HL-60 (cell line): ENCODE measurements at regions not wholly inside any gene's neighbourhood (a gene's known extent, or its start where the extent isn't known, plus 50 kb on each side); places are given as distances from the start of the nearest gene placed in this dataset.

ENCODE experiments used
- POLR2AphosphoS5 ChIP-seq: IDR thresholded peaks from 2 replicates; pipeline ENCODE4 v1.6.1; 2012; ENCODE audit warnings: low read depth
- TF ChIP-seq, protein P1 (sequence below): IDR thresholded peaks from one replicate; pipeline ENCODE4 v1.5.1; 2011; ENCODE audit warnings: low read length, control low read depth, inconsistent platforms; ENCODE audit not compliant: insufficient read depth
- TF ChIP-seq, protein P2 (sequence below): IDR thresholded peaks from 2 replicates; pipeline ENCODE4 v1.6.1; 2012; ENCODE audit warnings: low read depth; ENCODE audit not compliant: insufficient replicate concordance

DNA sequence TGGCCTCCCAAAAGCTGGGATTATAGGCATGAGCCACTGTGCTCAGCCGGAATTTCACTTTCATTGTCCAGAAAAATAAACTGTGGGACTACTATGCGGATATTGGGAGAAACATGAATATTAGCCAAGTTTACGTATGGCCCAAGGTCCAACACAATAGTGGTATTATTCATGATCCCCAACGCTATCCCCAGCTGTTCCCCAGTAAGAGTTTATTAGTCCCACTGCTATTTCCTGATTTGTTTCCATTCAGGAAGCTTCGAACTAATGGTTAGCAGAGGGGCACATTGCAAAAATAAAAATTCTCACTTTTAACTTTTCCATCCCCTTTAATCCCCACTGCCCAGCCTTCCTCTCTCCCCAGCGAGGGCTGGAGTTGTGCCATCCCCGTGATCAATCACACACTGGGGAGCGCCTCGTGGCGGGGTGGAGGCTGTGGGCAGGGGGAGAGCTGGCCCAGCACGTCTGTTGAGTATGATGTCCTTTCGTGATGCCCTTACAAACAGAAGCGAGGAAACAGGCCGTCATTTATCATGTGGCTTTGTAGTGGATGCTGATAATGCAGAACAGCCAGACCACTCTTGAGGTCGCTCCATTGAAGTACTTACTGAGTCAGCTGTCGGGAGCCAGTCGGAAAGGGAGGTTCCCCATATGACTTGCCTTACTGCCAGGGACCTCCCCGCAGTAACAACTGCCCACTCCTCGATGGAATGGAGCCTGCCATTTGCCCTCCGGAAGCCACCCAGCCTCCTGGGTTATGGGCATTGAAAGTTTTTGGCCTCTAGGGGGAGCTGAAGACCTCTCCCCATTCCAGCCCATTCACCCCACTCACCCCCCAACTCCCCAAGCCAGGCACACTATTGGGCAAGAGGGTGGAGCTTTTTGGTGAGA, 117.0 kb downstream of the KDR start:
- TF ChIP-seq, protein P1, sequence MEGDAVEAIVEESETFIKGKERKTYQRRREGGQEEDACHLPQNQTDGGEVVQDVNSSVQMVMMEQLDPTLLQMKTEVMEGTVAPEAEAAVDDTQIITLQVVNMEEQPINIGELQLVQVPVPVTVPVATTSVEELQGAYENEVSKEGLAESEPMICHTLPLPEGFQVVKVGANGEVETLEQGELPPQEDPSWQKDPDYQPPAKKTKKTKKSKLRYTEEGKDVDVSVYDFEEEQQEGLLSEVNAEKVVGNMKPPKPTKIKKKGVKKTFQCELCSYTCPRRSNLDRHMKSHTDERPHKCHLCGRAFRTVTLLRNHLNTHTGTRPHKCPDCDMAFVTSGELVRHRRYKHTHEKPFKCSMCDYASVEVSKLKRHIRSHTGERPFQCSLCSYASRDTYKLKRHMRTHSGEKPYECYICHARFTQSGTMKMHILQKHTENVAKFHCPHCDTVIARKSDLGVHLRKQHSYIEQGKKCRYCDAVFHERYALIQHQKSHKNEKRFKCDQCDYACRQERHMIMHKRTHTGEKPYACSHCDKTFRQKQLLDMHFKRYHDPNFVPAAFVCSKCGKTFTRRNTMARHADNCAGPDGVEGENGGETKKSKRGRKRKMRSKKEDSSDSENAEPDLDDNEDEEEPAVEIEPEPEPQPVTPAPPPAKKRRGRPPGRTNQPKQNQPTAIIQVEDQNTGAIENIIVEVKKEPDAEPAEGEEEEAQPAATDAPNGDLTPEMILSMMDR = peak; percentile 24
- no peak for TF ChIP-seq POLR2AphosphoS5
- TF ChIP-seq, protein P2, sequence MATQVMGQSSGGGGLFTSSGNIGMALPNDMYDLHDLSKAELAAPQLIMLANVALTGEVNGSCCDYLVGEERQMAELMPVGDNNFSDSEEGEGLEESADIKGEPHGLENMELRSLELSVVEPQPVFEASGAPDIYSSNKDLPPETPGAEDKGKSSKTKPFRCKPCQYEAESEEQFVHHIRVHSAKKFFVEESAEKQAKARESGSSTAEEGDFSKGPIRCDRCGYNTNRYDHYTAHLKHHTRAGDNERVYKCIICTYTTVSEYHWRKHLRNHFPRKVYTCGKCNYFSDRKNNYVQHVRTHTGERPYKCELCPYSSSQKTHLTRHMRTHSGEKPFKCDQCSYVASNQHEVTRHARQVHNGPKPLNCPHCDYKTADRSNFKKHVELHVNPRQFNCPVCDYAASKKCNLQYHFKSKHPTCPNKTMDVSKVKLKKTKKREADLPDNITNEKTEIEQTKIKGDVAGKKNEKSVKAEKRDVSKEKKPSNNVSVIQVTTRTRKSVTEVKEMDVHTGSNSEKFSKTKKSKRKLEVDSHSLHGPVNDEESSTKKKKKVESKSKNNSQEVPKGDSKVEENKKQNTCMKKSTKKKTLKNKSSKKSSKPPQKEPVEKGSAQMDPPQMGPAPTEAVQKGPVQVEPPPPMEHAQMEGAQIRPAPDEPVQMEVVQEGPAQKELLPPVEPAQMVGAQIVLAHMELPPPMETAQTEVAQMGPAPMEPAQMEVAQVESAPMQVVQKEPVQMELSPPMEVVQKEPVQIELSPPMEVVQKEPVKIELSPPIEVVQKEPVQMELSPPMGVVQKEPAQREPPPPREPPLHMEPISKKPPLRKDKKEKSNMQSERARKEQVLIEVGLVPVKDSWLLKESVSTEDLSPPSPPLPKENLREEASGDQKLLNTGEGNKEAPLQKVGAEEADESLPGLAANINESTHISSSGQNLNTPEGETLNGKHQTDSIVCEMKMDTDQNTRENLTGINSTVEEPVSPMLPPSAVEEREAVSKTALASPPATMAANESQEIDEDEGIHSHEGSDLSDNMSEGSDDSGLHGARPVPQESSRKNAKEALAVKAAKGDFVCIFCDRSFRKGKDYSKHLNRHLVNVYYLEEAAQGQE = no peak
